GM21360 (cell line): ENCODE measurements at regions not wholly inside any gene's neighbourhood (a gene's known extent, or its start where the extent isn't known, plus 50 kb on each side); places are given as distances from the start of the nearest gene placed in this dataset.

Experiments used
- ATAC-seq: cut with Tn5 transposase; IDR thresholded peaks from one replicate; pipeline ENCODE4 v1.9.1; 2021; ENCODE audit warnings: mild to moderate bottlenecking, moderate library complexity; ENCODE audit not compliant: unreplicated experiment

DNA sequence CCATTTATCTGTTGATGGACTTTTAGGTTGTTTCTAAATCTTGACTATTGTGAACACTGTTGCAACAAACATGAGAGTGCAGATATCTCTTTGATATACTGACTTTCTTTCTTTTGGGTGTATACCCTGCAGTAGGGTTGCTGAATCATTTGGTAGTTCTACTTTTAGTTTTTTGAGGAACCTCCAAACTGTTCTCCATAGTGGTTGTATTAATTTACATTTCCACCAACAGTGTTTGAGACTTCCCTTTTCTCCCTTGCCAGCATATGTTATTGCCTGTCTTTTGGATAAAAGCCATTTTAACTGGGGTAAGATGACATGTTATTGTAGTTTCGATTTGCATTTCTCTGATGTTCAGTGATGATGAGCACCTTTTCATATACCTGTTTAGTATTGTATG is 330.0 kb downstream of the DDX10 start:
- ATAC-seq: no peak

- ATAC-seq: no peak
Measured at GRCh38 chr11:108997826-108998225, 333.0 kb downstream of the DDX10 start.

GRCh38 chr11:109000531-109000930 is 335.7 kb downstream of the DDX10 start:
- ATAC-seq: no peak

DNA sequence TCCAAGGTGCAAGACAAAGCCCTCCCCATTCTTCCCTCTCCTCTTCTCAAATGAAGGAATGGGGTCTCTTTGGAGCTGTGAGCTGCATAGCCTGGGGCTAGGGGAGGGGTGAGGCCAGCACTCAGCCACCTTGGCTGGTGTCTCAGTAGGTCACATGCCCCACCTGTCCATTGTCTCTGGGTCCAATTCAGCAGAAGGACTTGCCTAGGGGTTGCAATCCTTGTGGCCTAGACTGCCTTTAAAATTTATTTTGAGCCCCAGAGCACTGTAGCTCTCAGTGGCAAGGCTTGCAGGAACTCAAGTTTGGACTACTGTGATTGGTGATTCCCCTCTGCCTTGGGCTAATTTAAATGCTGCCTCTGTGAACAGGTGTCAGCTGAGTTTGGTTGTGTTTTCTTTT is 336.7 kb downstream of the DDX10 start:
- no peak for ATAC-seq

DNA sequence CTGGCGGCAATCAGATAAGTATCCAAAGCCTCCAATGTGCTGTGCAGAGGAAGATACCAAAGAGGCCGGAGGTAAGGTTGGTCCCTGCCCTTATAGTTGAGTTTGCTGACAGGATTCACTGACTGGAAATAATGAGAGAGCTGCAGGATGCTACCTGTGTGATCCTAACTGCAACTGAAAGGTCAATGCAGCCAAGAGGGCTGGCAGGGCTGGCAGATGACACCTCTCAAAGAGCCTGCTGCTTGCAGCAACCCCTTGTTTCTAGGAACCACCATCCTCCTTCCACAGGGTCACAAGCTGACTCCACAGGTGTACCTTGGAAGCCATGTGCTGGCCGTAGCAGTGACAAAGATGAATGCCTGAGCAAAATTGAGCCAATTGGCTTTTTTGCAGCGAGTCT is 348.1 kb downstream of the DDX10 start:
- no peak for ATAC-seq

GRCh38 chr11:109015283-109015682 is 350.4 kb downstream of the DDX10 start:
- no peak for ATAC-seq

DNA sequence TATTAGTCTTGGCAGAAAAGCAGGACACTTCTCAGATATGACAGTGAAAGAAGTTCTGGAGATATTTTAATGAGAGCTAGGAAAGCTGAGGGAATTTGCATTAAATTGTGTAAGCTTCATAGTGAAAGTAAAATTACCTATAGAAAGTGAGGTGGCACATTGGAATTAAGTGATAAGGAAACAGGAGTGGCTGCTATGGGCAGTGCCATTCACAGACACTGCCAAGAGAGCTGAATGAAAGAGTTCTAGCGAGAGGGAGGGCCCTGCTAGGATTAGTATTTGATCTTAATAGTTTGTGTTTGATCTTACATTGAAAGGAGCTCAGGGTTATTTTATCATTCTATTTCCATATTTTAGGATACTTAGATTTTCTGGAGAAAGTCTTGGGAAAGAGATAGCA is 351.9 kb downstream of the DDX10 start:
- no peak for ATAC-seq

DNA sequence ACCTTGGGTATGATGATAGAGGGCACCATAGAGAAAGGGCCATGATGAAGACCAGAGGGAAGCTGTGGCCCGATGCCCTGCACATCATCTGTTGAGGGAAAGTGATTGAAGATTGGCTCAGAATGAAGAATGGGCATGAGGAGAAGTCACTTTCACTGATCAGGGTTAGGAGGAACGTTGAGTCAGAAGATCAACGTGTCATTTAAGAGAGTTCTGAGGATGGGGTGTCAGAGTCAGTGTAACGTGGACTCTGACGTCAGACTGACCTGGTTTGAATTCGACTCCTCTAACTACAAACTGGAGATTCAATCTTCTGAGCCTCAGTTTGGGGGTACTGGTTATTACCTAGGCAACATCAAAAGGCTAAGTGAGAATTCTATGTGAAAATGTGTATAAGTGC is 352.6 kb downstream of the DDX10 start:
- no peak for ATAC-seq

DNA sequence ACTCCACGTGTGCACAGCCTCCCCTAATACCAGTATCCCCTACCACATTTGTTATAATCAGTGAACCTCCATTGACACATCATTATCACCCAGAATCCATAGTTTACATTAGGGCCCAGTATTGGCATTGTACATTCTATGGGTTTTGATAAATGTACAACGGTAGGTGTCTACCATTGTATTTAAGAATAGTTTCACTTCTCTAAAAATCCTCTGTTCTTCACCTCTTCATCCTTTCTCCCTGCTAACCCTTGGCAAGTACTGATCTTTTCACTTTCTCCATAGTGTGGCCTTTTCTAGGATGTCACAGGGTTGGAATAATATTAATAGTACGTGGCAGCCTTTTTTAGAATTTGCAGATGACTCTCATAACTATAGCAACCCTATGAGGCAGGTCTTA is 353.8 kb downstream of the DDX10 start:
- ATAC-seq: no peak

DNA sequence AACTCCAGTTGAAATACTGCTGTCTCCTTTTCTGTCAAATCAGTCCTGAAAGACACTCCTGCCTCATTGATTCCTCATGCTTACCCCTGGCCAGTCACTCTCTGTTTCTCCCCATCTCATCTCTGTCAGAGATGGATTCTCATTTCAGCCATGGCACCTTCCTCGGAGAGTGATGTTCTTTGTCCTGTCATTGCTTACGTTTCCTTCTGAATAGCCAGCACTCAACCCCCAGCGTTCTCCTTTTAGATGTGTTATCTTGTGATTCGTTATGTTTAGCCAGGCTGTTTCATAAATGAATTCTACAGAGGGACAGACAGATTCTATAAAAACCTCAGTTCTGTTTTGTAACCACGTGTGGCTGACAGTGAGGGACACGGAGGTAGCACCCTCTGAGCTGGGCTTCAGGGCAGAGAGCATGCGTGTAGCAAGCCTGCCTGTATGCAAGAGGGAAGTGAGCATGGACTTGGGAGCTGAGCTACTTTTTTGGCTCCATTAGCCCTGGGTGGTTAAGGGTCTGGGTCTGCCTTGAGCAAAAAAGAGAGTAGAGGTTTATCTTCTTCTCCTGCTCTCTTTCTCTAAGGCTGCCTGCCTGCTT is 354.6 kb downstream of the DDX10 start:
- ATAC-seq: no peak

DNA sequence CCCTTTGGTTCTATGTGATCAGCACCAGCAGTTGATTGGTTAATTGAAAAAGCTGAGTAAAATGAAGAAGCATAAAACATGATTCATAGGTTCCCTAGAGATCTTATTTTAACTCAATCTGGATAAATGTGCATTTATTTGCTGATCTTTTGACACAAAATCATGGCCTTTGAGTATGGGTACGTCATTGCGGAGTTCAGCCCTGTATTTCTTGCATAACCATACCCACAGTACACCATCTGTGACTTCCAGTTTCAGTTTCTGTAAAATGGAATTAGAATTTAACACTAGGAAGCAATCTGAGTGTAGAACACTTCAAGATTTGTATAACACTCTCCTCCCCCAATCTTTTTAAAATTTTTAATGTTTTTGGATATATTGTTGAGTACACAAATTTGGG is 358.2 kb downstream of the DDX10 start:
- no peak for ATAC-seq

- ATAC-seq: no peak
Measured at GRCh38 chr11:109026891-109027489, 362.1 kb downstream of the DDX10 start.

- ATAC-seq: no peak
Measured at GRCh38 chr11:109027851-109028250, 363.0 kb downstream of the DDX10 start.

DNA sequence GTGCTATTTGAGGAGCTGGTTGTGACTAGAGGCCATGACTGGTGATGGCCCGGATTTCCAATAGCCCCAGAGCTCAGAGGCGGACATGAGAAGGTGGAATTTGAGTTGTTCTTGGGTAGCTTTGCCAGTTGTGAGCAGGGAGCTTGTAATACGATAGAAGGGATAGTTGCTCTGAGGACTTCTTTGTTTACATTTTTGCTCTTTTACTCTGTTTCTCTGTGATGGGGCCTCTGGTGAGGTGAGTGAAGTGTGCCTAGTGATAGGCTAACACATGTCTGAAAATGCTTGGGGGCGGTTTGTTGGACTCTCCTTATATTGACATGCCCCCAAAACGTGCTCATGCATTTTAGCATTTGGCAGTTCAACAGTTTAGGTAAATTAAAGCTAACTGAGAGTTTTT is 365.1 kb downstream of the DDX10 start:
- no peak for ATAC-seq

DNA sequence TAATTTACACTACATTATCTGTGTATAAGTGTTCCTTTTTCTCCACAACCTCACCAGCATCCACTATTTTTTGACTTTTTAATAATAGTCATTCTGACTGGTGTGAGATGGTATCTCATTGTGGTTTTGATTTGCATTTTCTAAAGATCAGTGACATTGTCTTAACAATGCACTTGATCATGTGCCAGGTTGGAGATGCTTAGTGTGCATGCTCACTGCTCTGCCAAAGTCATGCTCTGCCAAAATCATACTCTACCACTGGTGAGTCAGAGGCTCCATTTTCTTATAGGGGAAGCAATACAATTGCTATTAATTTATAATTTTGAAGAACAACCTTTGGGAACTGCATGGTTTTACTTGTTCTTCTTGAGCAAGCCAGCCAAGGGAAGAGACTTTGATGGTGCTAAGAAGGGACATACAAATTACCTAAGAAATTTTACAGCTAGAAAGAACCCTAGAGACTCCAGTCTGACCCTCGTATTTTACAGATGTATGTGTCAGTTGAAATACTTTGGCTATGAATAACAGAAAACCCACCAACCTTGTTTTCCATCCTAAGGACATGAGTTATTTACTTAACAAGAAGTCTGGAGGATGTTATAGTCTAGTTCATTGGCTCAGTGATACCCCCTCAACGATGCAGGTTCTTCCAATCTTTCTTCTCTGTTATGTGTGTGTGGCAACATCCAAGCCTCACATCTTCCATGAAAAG is 368.9 kb downstream of the DDX10 start:
- no peak for ATAC-seq

DNA sequence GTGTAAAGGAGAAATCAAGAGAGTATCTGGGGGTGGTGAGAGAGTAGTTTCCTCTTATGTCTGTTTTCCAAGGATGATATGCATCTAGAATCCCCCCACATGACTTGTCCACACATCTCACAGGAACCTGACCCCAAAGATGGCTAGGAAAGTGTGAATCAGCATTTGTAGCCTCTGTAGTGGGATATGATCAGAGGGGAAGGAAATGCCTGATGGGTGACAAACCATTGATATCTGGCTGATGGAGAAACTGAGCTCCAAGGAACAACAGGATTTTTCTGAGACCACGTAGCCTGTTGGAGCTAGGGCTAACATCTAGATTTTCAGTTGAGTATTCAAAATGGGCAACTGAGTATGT is 369.4 kb downstream of the DDX10 start:
- ATAC-seq: no peak

- ATAC-seq: no peak
Measured at GRCh38 chr11:109035284-109035683, 370.4 kb downstream of the DDX10 start.

DNA sequence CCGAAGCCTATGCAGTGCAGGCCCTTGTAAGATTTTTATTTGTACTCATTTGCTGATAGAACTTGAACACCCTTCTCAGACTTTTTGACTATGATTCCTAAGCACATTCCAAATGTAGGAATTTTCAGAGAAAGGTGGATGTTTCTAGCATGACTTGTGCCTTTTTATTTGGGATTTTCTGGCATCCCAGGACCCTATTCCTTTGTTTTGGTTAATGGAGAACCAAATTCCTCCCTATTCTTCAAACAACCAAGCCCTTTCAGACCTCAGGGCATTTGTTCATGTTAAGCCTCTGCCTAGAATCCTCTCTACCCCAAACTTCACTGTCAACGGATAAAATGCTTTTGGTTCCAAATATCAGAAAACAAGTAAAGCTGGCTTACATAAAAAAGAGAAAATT is 371.1 kb downstream of the DDX10 start:
- no peak for ATAC-seq

GRCh38 chr11:109037856-109038780 is 373.2 kb downstream of the DDX10 start:
- ATAC-seq: no peak

GRCh38 chr11:109039611-109040010 is 374.7 kb downstream of the DDX10 start:
- no peak for ATAC-seq

GRCh38 chr11:109040303-109040702 is 375.4 kb downstream of the DDX10 start:
- ATAC-seq: no peak

- ATAC-seq: no peak
Measured at GRCh38 chr11:109041876-109042275, 377.0 kb downstream of the DDX10 start.
